Smooth muscle cell (in vitro differentiated cells): ENCODE measurements at regions not wholly inside any gene's neighbourhood (a gene's known extent, or its start where the extent isn't known, plus 50 kb on each side); places are given as distances from the start of the nearest gene placed in this dataset.

Experiments
- DNase-seq: peaks from one replicate; lab custom pipeline; 2025; ENCODE audit not compliant: unreplicated experiment; lab: John Stamatoyannopoulos, UW
- H2AFZ ChIP-seq: fragments of 200-600 bp; sonication (generic); 2 replicates; pipeline ENCODE4 v1.6.0; 2016; ENCODE audit warnings: antibody characterized with exemption, low read depth, mild to moderate bottlenecking
- H3F3A ChIP-seq: fragments of 200-600 bp; sonication (generic); 2 replicates; pipeline ENCODE4 v1.6.0; 2017; ENCODE audit warnings: antibody characterized with exemption, low read depth
- H3K27ac ChIP-seq: fragments of 200-600 bp; sonication (generic); 2 replicates; pipeline ENCODE4 v1.5.1; 2016; ENCODE audit warnings: low read depth, mild to moderate bottlenecking
- H3K27me3 ChIP-seq: fragments of 200-600 bp; sonication (generic); 2 replicates; pipeline ENCODE4 v1.6.1; 2016; ENCODE audit warnings: low read depth, mild to moderate bottlenecking
- H3K36me3 ChIP-seq: fragments of 200-600 bp; sonication (generic); 2 replicates; pipeline ENCODE4 v1.5.1; 2016; ENCODE audit warnings: low read depth
- H3K4me1 ChIP-seq: fragments of 200-600 bp; sonication (generic); 2 replicates; pipeline ENCODE4 v1.5.1; 2016; ENCODE audit warnings: low read depth
- H3K4me2 ChIP-seq: fragments of 200-600 bp; sonication (generic); 2 replicates; pipeline ENCODE4 v1.6.0; 2016; ENCODE audit warnings: mild to moderate bottlenecking
- H3K4me3 ChIP-seq: fragments of 200-600 bp; sonication (generic); 2 replicates; pipeline ENCODE4 v1.5.1; 2016; ENCODE audit warnings: mild to moderate bottlenecking
- H3K79me2 ChIP-seq: fragments of 200-600 bp; sonication (generic); 2 replicates; pipeline ENCODE4 v1.6.0; 2016; ENCODE audit warnings: low read depth, mild to moderate bottlenecking
- H3K9ac ChIP-seq: fragments of 200-600 bp; sonication (generic); 2 replicates; pipeline ENCODE4 v1.6.0; 2016; ENCODE audit warnings: low read depth
- H3K9me3 ChIP-seq: fragments of 200-600 bp; sonication (generic); replicated peaks from 2 replicates; pipeline ENCODE4 v1.5.1; 2016; ENCODE audit warnings: low read depth
- H4K20me1 ChIP-seq: fragments of 200-600 bp; sonication (generic); 2 replicates; pipeline ENCODE4 v1.6.0; 2016; ENCODE audit warnings: low read depth
- CTCF ChIP-seq: fragments of 200-600 bp; sonication (generic); IDR thresholded peaks from 2 replicates; pipeline ENCODE4 v1.5.1; 2017; ENCODE audit warnings: borderline replicate concordance, mild to moderate bottlenecking, antibody characterized with exemption; ENCODE audit not compliant: insufficient read depth, poor library complexity, severe bottlenecking
- WGBS: methylation state at CpG from one replicate; pipeline ENCODE4 v1.1.7; 2016; ENCODE audit warnings: low lambda C conversion rate; 5-methylcytosine and 5-hydroxymethylcytosine counted together

DNA sequence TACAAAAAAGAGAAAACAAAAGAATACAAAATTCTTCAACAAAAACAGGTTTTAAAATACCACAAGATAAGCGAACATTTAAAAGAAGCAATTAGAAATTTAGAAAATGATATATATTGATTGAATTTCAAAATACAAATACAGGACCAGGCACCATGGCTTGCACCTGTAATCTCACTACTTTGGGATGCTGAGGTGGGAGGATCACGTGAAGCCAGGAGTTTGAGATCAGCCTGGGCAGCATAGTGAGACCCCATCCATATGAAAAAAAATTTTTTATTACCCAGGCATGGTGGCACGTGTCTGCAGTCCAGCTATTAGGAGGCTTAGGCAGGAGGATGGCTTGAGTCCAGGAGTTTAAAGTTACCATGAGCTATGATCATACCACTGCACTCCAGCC lies 109.9 kb upstream of the SLC30A5 start:
- Histone ChIP-seq H3K79me2 (no peaks in the 10 kb centered on the region), H3K9ac (no peak overlapping the region), H2AFZ (no peak overlapping the region), H3K4me2 (no peak overlapping the region), H4K20me1 (no peaks in the 10 kb centered on the region), H3K4me3 (no peak overlapping the region), H3K27ac (no peak overlapping the region), H3F3A (no peaks in the 10 kb centered on the region), H3K4me1 (no peaks in the 10 kb centered on the region), H3K36me3 (no peaks in the 10 kb centered on the region), H3K9me3 (no peaks in the 10 kb centered on the region), H3K27me3 (no peaks in the 10 kb centered on the region)
- 90% methylated on average over 3 of the region's 3 CpGs for WGBS
- no peak for TF ChIP-seq CTCF
- no peak for DNase-seq

DNA sequence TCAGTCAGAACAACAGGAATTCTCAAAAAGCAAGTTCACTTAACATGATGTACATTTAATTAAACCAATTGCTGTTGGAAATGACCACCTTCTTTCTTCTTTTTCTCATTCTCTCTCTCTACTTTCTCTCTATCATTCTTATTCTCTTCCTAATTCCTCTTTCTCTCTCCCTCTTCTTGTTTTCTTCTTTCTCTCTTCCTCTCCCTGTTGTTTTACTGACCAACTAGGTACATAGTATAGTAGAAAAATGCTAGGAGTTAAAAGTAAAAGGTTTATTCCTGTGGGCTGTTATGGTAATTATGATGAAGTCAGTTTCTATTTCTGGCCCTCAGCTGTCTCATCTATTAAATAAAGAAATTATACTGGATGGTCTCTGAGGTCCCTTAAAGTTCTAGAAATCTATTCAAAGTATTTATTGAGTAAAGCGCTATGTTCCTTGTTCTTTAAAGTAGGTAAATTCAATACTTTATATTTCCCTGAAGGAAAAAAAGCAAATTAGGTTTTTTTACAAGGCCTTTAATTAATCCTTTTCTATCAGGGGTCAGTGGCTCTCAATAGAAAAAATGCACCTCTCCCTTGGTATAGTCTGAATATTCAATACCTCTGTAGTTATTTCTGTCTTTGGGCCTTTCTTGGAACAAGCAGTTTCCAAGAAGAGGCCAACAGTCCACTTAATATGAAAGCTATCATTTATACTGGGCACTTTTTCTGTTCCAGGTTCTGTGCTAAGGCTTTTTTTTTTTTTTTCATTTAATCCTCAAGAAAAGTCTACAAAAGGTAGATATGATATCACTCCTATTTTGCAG lies 102.3 kb upstream of the SLC30A5 start:
- no peaks in the 10 kb centered on the region for H4K20me1 ChIP-seq
- H3K4me1 ChIP-seq, result no peaks in the 10 kb centered on the region
- no peaks in the 10 kb centered on the region for H3K27me3 ChIP-seq
- 100% methylated on average over 1 of the region's 1 CpG for WGBS
- H3K4me2 ChIP-seq, result no peak overlapping the region
- H3F3A ChIP-seq, result no peaks in the 10 kb centered on the region
- no peak for DNase-seq
- no peak overlapping the region for H3K4me3 ChIP-seq
- H3K27ac ChIP-seq, result no peak overlapping the region
- no peaks in the 10 kb centered on the region for H3K36me3 ChIP-seq
- no peaks in the 10 kb centered on the region for H3K79me2 ChIP-seq
- H2AFZ ChIP-seq, result no peak overlapping the region
- no peak for TF ChIP-seq CTCF
- H3K9ac ChIP-seq, result no peak overlapping the region
- H3K9me3 ChIP-seq, result no peaks in the 10 kb centered on the region

DNA sequence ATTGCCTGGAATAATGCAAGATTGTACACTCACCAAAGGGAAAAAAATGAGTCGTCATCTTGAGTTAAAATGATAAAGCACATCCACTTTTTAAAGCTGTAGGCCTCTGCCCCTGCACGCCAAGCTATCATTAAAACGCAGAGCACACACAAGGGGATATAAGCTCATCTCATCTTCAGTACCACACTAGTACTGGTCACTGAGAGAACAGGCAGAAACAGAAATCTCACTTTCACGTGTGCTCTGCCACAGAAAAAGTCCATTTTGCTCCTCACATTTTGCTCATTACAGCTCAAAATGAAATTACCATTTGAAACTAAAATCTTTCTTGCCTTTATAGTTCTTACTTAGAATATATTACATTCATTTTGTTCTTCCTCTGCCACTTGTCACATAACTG lies 99.2 kb upstream of the SLC30A5 start:
- Histone ChIP-seq H3K27ac (peak overlapping the region; percentile 4), H3K27me3 (no peaks in the 10 kb centered on the region), H3K4me1 (no peaks in the 10 kb centered on the region), H4K20me1 (no peaks in the 10 kb centered on the region), H3K4me3 (no peak overlapping the region), H3K4me2 (no peak overlapping the region), H3K36me3 (no peaks in the 10 kb centered on the region), H3K79me2 (no peaks in the 10 kb centered on the region), H3K9ac (no peak overlapping the region), H3K9me3 (no peaks in the 10 kb centered on the region), H3F3A (no peaks in the 10 kb centered on the region), H2AFZ (peak overlapping the region; percentile 18)
- TF ChIP-seq CTCF, result no peak
- WGBS, result 61% methylated on average over 4 of the region's 4 CpGs
- no peak for DNase-seq
